ENCODE measurements at regions not wholly inside any gene's neighbourhood (a gene's known extent, or its start where the extent isn't known, plus 50 kb on each side); places are given as distances from the start of the nearest gene placed in this dataset.
"Not testable (repeated sequence)": the region's sequence is repeated elsewhere in the genome, so short reads cannot be mapped to it uniquely, and the experiment has no call there.

GRCh38 chr15:22664294-22665058 is 122.0 kb upstream of the NIPA1 start:
- not testable (repeated sequence) for H3K9me3 ChIP-seq (ENCODE audit: control insufficient read depth in 2 of 2, insufficient read depth in 1 of 2, low read depth in 1 of 2, low read length in 1 of 2); H3K4me1 ChIP-seq (ENCODE audit: control insufficient read depth in 2 of 2, insufficient read depth in 2 of 2, low read length in 1 of 2); H3K27me3 ChIP-seq (ENCODE audit: control insufficient read depth in 1 of 2, insufficient read depth in 2 of 2, low read length in 2 of 2); H3K36me3 ChIP-seq (ENCODE audit: control insufficient read depth in 2 of 2, insufficient read depth in 2 of 2, low read length in 1 of 2)
- Histone ChIP-seq H3K4me3 (ENCODE audit: low read depth in 1 of 2, low read length in 2 of 2) (peak overlapping the region; percentile 58 to 69), H3K27ac (ENCODE audit: low read depth in 2 of 2, low read length in 1 of 2) (peak overlapping the region; percentile 73 to 78)
- 0 to 1% methylated on average over 53 to 102 of the region's 110 CpGs for WGBS, 2 donors

- peak overlapping the region; percentile 63 to 78 for H3K27ac ChIP-seq (ENCODE audit: low read depth in 2 of 2, low read length in 1 of 2)
- WGBS, 2 donors, result 2 to 3% methylated on average over 13 to 17 of the region's 22 CpGs
Observed at GRCh38 chr15:22665059-22665702, 121.3 kb upstream of the NIPA1 start.

GRCh38 chr15:22665711-22666110 is 120.7 kb upstream of the NIPA1 start:
- H3K27ac ChIP-seq (ENCODE audit: low read depth in 2 of 2, low read length in 1 of 2); H3K4me1 ChIP-seq (ENCODE audit: control insufficient read depth in 2 of 2, insufficient read depth in 2 of 2, low read length in 1 of 2); H3K4me3 ChIP-seq (ENCODE audit: low read depth in 1 of 2, low read length in 2 of 2); H3K36me3 ChIP-seq (ENCODE audit: control insufficient read depth in 2 of 2, insufficient read depth in 2 of 2, low read length in 1 of 2); H3K9me3 ChIP-seq (ENCODE audit: control insufficient read depth in 2 of 2, insufficient read depth in 1 of 2, low read depth in 1 of 2, low read length in 1 of 2); H3K27me3 ChIP-seq (ENCODE audit: control insufficient read depth in 1 of 2, insufficient read depth in 2 of 2, low read length in 2 of 2): not testable (repeated sequence)
- WGBS, 2 donors, result 9 to 17% methylated on average over 1 of the region's 2 CpGs

More at GRCh38 chr15:22665059-22665702, 121.3 kb upstream of the NIPA1 start:
- H3K9me3 ChIP-seq (ENCODE audit: control insufficient read depth in 2 of 2, insufficient read depth in 1 of 2, low read depth in 1 of 2, low read length in 1 of 2); H3K27me3 ChIP-seq (ENCODE audit: control insufficient read depth in 1 of 2, insufficient read depth in 2 of 2, low read length in 2 of 2); H3K4me1 ChIP-seq (ENCODE audit: control insufficient read depth in 2 of 2, insufficient read depth in 2 of 2, low read length in 1 of 2); H3K36me3 ChIP-seq (ENCODE audit: control insufficient read depth in 2 of 2, insufficient read depth in 2 of 2, low read length in 1 of 2): not testable (repeated sequence)
- H3K4me3 ChIP-seq (ENCODE audit: low read depth in 1 of 2, low read length in 2 of 2), result peak overlapping the region; percentile 58 to 69

- H3K27me3 ChIP-seq (ENCODE audit: control insufficient read depth in 1 of 2, insufficient read depth in 2 of 2, low read length in 2 of 2); H3K9me3 ChIP-seq (ENCODE audit: control insufficient read depth in 2 of 2, insufficient read depth in 1 of 2, low read depth in 1 of 2, low read length in 1 of 2); H3K27ac ChIP-seq (ENCODE audit: low read depth in 2 of 2, low read length in 1 of 2); H3K36me3 ChIP-seq (ENCODE audit: control insufficient read depth in 2 of 2, insufficient read depth in 2 of 2, low read length in 1 of 2); H3K4me1 ChIP-seq (ENCODE audit: control insufficient read depth in 2 of 2, insufficient read depth in 2 of 2, low read length in 1 of 2); H3K4me3 ChIP-seq (ENCODE audit: low read depth in 1 of 2, low read length in 2 of 2): not testable (repeated sequence)
- WGBS, 2 donors, result 47 to 50% methylated on average over 2 of the region's 2 CpGs
Observed at GRCh38 chr15:22684786-22685185, 101.7 kb upstream of the NIPA1 start.

GRCh38 chr15:22699881-22700280 is 86.6 kb upstream of the NIPA1 start:
- not testable (repeated sequence) for H3K36me3 ChIP-seq (ENCODE audit: control insufficient read depth in 2 of 2, insufficient read depth in 2 of 2, low read length in 1 of 2); H3K4me1 ChIP-seq (ENCODE audit: control insufficient read depth in 2 of 2, insufficient read depth in 2 of 2, low read length in 1 of 2); H3K9me3 ChIP-seq (ENCODE audit: control insufficient read depth in 2 of 2, insufficient read depth in 1 of 2, low read depth in 1 of 2, low read length in 1 of 2); H3K4me3 ChIP-seq (ENCODE audit: low read depth in 1 of 2, low read length in 2 of 2); H3K27me3 ChIP-seq (ENCODE audit: control insufficient read depth in 1 of 2, insufficient read depth in 2 of 2, low read length in 2 of 2); H3K27ac ChIP-seq (ENCODE audit: low read depth in 2 of 2, low read length in 1 of 2)
- 48 to 56% methylated on average over 3 of the region's 3 CpGs for WGBS, 2 donors

- H3K4me3 ChIP-seq (ENCODE audit: low read depth in 1 of 2, low read length in 2 of 2); H3K9me3 ChIP-seq (ENCODE audit: control insufficient read depth in 2 of 2, insufficient read depth in 1 of 2, low read depth in 1 of 2, low read length in 1 of 2); H3K4me1 ChIP-seq (ENCODE audit: control insufficient read depth in 2 of 2, insufficient read depth in 2 of 2, low read length in 1 of 2); H3K27me3 ChIP-seq (ENCODE audit: control insufficient read depth in 1 of 2, insufficient read depth in 2 of 2, low read length in 2 of 2); H3K27ac ChIP-seq (ENCODE audit: low read depth in 2 of 2, low read length in 1 of 2); H3K36me3 ChIP-seq (ENCODE audit: control insufficient read depth in 2 of 2, insufficient read depth in 2 of 2, low read length in 1 of 2): not testable (repeated sequence)
- 91 to 93% methylated on average over 16 to 18 of the region's 18 CpGs for WGBS, 2 donors
Observed at GRCh38 chr15:22710831-22711341, 75.6 kb upstream of the NIPA1 start.

- H3K27ac ChIP-seq (ENCODE audit: low read depth in 2 of 2, low read length in 1 of 2); H3K9me3 ChIP-seq (ENCODE audit: control insufficient read depth in 2 of 2, insufficient read depth in 1 of 2, low read depth in 1 of 2, low read length in 1 of 2); H3K4me1 ChIP-seq (ENCODE audit: control insufficient read depth in 2 of 2, insufficient read depth in 2 of 2, low read length in 1 of 2); H3K36me3 ChIP-seq (ENCODE audit: control insufficient read depth in 2 of 2, insufficient read depth in 2 of 2, low read length in 1 of 2); H3K4me3 ChIP-seq (ENCODE audit: low read depth in 1 of 2, low read length in 2 of 2); H3K27me3 ChIP-seq (ENCODE audit: control insufficient read depth in 1 of 2, insufficient read depth in 2 of 2, low read length in 2 of 2): not testable (repeated sequence)
- WGBS, 2 donors, result 9 to 16% methylated on average over 1 of the region's 1 CpG
Observed at GRCh38 chr15:22713933-22714332, 72.5 kb upstream of the NIPA1 start.

GRCh38 chr15:22714358-22715132 is 71.9 kb upstream of the NIPA1 start:
- H3K4me3 ChIP-seq (ENCODE audit: low read depth in 1 of 2, low read length in 2 of 2), result peak overlapping the region in 1 of 2 donors; percentile 26
- not testable (repeated sequence) for H3K9me3 ChIP-seq (ENCODE audit: control insufficient read depth in 2 of 2, insufficient read depth in 1 of 2, low read depth in 1 of 2, low read length in 1 of 2); H3K27ac ChIP-seq (ENCODE audit: low read depth in 2 of 2, low read length in 1 of 2); H3K36me3 ChIP-seq (ENCODE audit: control insufficient read depth in 2 of 2, insufficient read depth in 2 of 2, low read length in 1 of 2); H3K27me3 ChIP-seq (ENCODE audit: control insufficient read depth in 1 of 2, insufficient read depth in 2 of 2, low read length in 2 of 2); H3K4me1 ChIP-seq (ENCODE audit: control insufficient read depth in 2 of 2, insufficient read depth in 2 of 2, low read length in 1 of 2)
- 2 to 3% methylated on average over 24 to 65 of the region's 77 CpGs for WGBS, 2 donors

- not testable (repeated sequence) for H3K4me1 ChIP-seq (ENCODE audit: control insufficient read depth in 2 of 2, insufficient read depth in 2 of 2, low read length in 1 of 2); H3K4me3 ChIP-seq (ENCODE audit: low read depth in 1 of 2, low read length in 2 of 2); H3K36me3 ChIP-seq (ENCODE audit: control insufficient read depth in 2 of 2, insufficient read depth in 2 of 2, low read length in 1 of 2); H3K27me3 ChIP-seq (ENCODE audit: control insufficient read depth in 1 of 2, insufficient read depth in 2 of 2, low read length in 2 of 2); H3K9me3 ChIP-seq (ENCODE audit: control insufficient read depth in 2 of 2, insufficient read depth in 1 of 2, low read depth in 1 of 2, low read length in 1 of 2)
- WGBS, 2 donors, result 42 to 45% methylated on average over 18 to 20 of the region's 32 CpGs
- peak overlapping the region in 1 of 2 donors; percentile 4 for H3K27ac ChIP-seq (ENCODE audit: low read depth in 2 of 2, low read length in 1 of 2)
Observed at GRCh38 chr15:22715133-22715845, 71.2 kb upstream of the NIPA1 start.
